G401 (cell line): ENCODE measurements at regions not wholly inside any gene's neighbourhood (a gene's known extent, or its start where the extent isn't known, plus 50 kb on each side); places are given as distances from the start of the nearest gene placed in this dataset.
A peak's percentile ranks its signal among the peaks of the same experiment; 100 is the strongest.
"Not testable (repeated sequence)": the region's sequence is repeated elsewhere in the genome, so short reads cannot be mapped to it uniquely, and the experiment has no call there.

Experiments
- DNase-seq: peaks from one replicate; pipeline ENCODE4 v3.0.0-alpha.2; 2015; ENCODE audit warnings: low spot score
- in situ Hi-C: cut with HindIII; loops from 2 replicates; pipeline ENCODE4 v1.10.0; 2016; ENCODE audit warnings: low sequenced_read_pairs, mixed read lengths

DNA sequence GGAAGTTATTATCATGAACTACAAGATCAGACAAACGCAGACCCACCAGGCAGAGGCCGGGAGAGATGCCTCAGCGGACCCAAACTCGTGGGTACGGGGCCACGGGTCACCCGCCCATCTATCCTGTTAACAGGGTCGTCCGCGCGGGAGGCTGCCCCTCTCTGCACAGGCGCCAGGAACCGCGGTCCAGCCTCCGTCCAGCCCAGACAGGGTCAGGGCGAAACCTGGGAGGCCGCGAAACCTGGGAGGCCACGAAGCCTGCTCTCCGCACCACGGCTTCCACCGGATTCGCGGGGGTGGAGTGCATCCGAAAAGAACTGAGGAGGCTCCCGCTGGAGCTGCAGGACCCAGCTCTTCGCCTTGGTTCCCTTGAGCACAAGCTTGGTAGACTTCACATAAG lies 1760.7 kb upstream of the DEFB115 start:
- in situ Hi-C loops, DNase-seq: not testable (repeated sequence)

DNA sequence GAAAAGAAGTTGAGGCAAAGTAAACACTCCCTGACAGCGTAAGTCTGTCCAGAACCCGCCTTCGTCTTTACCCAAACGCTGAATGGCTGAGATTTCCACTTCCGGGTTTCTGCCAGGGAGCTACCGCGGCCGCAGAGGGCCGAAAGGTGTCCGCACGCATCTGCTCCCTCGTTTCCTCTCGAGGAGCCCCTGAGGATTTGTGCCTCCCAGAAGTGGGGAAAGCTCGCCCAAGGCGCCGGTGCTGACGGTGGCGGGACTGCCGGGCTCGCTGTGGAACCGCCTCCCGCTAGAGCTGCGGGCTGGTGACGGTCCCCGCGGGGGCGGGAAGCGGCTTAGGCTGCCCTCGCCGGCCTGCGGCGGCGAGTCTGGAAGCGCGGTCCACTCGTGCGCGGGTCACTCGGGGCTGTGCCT lies 1760.2 kb upstream of the DEFB115 start:
- DNase-seq = peak; percentile 35
- in situ Hi-C loops = no loop called here

DNA sequence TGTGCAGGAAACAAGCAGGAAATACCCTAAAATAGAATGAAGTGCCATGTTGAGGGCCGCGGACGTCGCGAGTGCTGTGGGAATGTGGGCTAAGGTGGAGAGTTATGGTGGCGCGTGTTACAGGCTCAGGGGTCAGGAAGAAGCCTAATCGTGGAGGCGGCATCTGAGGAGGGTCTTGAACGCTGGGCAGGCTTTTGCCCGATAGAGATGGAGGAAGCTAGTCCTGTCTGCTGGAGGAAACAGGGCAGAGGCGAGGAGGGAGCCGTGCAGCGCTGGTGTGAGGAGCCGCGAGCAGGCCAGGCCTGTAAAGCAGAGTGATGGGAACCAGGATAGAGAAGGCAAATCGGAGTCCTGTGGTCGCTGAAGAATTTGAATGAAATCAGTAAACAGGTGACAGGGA lies 1759.8 kb upstream of the DEFB115 start:
- in situ Hi-C loops = not testable (repeated sequence)

DNA sequence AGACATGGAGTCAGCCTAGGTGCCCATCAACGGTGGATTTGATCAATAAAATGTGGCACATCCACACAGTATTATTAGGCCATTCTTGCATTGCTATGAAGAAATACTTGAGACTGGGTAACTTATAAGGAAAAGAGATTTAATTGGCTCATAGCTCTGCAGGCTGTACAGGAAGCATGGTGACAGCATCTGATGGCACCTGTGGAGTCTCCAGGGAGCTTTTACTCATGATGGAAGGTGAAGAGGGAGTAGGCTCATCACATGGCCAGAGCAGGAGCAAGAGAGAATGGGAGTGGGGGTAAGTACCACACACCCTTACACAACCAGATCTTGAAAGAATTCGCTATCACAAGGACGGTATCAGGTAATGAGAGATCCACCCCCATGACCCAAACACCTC lies 1756.7 kb upstream of the DEFB115 start:
- DNase-seq, in situ Hi-C loops: not testable (repeated sequence)

More for the DNA sequence above, 1759.8 kb upstream of the DEFB115 start:
- not testable (repeated sequence) for DNase-seq

DNA sequence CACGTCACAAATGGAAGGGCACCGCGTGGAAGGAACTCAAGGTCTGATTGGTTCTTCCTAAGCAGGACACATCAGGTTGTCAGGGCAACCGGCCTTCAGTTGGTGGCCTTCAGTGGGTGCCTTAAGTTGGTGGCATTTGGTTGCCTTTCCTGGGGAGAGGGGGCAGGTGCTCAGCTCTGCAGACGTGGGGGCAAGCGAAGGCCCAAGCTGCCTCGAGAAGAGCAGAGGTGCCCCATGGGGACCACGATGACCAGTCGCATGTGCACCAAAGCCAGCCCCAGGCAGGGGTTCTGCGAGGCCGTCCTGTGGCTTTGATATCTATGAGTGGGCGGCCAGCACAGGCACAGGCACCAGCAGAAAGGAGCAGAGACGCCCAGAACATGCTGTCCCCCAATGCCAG lies 1742.8 kb upstream of the DEFB115 start:
- in situ Hi-C loops, DNase-seq: not testable (repeated sequence)

DNA sequence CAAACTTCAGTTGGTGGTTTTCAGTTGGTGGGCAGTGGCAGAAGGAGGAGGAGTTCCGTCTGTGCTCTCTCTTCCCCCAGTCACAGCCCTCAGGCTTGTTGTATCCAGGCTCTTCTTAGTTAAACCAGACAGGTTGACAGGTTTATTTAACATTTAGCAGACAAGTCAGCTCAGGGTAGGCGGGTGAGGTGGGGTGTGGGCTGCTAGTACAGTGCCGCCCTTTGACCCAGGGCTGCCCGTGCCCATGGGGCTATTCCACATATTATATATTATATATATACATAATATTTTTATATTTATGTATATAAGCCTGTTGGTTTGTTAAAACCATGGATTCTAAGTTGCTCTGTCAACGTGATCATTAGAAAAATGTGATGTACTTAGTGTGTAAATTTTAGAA lies 1740.6 kb upstream of the DEFB115 start:
- in situ Hi-C loops, DNase-seq: not testable (repeated sequence)

DNA sequence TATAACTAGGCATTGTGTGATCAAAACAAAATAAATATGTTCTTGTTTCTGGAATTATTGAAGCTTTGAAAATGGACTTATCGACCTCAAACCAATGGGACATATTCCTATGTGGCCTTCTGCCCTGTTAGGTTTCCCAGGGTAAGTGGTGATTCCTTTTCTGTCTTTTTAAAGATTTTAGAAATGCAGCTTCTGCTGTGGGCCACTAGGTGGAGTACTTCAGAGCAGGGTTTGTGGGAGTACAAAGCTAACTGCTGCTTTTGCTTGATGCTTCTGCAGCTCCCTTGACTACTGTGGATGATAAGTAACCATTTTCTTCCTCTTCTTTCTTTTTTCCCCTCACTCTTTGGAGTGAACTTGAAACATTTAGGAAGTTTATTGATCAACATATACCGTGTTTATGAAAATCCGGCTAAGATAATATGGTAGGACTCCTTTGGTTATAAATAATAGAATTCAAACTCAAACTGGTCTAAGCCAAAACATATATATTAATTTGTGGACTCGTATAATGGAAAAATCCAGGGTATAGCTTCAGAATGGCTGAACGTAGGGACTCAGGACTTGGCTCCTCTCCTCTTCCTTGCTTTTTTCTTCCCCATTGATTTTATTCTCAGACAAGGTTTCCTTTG lies 1737.7 kb upstream of the DEFB115 start:
- DNase-seq, in situ Hi-C loops: not testable (repeated sequence)

DNA sequence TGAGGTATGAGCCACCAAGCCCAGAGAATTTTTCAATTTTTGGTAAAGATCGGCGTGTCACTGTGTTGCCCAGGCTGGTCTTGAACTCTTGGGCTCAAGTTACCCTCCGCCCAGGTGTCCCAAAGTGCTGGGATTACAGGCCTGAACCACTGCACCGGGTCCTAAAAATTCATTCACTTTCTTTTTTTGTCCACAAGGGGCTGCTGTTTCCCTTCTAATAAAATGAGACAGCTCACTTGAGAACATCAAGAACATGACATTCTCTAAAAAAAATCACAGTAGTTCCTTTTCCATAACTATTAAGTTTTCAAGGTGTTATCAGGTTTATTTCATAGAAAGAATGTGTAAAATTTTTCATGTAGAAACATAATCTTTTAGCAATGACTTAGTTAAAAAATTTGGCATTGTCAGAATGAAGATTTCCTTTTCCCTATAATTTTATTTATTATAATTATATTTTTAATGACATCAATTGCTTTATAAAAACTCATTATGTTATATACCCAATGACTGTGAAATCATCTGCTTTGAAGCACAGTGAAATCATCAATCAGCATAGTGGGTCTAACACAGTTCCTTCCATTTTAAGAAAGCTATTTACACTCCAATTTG lies 1723.8 kb upstream of the DEFB115 start:
- peak; percentile 1 for DNase-seq
- in situ Hi-C loops = not testable (repeated sequence)

DNA sequence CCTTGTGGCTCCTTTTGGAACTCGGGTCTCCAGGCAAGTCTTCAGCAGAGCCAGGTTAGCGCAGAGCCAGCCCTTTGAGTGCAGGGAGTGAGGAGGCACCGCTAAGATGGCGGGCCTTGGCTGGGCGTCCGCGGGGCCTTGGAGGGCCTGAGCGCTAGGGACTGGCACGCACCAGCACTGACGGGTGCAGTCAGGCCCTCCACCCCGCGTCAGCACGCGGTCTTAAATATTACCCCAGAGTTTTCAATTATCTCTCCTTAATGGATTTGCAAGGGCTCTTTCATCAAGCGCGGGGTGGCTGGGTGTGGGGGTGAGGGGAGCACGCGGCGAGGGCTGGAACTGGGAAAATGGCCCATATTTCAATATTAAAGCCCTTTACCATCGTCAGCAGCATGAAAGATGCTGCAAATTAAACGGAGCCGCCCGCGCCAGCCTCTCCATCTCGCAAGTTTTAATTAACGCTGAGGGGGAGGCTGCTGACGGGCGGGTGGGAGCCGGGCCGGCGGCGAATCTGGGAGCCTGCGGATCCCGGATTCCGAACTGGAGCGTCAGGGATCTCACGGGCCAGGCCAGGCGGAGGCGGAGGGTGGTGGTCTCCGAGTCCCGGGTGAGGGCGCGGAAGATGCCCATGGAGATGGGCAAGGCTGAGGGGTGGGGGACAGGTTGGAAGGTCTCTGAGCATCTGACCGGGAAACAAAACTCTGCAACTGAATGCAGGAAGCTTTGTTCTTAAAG lies 1690.4 kb upstream of the DEFB115 start:
- in situ Hi-C loops, DNase-seq: not testable (repeated sequence)

DNA sequence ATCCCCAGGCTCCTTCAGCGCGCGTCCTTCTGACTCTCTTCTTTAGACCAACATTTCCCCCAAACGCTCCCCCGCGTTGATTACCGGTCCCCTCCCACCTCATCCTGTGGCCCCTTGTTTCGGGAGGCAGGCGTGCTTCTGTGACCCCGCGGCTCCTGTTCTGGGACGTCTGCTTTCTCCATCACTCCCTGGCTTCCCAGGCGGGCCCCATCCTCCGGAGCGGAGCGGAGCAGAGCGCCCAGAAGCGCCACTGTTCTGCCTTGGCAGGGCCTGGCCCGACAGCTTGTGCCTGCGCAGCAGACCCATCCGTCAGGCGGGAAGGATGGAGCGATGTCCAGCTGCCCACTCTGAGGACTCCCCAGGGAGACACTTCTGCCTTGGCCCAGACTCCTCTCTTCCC lies 1689.8 kb upstream of the DEFB115 start:
- in situ Hi-C loops, DNase-seq: not testable (repeated sequence)

DNA sequence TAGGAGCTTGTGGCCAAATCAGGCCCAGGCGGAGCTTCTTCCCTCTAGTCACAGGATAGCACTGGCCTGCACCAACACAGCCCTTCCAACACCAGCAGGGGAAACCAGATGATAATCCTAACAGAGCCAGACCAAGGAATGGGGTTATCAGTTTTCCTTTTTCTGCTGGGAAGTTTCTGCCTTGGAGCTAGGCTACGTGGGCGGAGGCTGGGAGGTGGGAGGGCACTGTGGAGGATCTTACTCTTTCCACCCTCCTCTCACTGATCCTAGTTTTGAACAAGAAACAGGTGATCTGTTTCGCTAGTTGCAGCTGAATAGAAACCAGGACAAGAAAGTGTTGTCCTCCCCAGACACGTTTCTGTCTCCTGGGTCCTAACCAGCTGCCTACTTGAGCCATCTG lies 1687.3 kb upstream of the DEFB115 start:
- DNase-seq, in situ Hi-C loops: not testable (repeated sequence)

DNA sequence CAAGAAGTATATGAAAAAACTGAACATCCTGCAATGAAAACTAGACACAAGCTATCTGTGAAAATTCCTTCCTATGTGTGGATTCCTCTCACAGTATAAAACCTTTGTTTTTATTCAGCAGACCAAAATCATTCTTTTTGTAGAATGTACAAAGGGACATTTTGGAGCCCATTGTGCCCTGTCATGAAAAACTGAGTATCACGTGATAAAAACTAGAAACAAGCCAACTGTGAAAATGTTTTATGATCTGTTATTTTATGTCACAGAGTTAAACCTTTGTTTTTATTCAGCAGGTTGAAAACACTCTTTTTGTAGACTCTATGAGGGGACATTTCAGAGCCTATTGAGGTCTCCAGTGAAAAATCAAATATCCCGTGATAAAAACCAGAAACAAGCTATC lies 1667.9 kb upstream of the DEFB115 start:
- DNase-seq, in situ Hi-C loops: not testable (repeated sequence)

DNA sequence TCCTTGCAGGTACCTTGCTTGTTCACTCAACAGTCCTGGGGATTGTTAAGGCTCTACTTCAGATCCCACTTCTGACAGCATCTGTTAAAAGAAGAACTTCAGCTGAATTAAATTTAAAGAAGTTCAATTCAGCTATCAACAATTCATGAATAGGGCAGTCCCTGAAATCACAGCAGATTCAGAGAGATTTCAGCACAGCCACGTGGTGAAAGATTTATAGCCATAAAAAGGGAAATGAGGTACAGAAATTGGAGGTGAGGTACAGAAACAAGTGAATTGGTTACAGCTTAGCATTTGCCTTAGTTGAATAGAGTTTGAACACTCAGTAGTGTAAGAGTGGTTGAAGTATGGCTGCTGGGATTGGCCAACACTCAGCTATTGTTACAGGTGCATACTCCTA lies 1653.3 kb upstream of the DEFB115 start:
- in situ Hi-C loops, DNase-seq: not testable (repeated sequence)

DNA sequence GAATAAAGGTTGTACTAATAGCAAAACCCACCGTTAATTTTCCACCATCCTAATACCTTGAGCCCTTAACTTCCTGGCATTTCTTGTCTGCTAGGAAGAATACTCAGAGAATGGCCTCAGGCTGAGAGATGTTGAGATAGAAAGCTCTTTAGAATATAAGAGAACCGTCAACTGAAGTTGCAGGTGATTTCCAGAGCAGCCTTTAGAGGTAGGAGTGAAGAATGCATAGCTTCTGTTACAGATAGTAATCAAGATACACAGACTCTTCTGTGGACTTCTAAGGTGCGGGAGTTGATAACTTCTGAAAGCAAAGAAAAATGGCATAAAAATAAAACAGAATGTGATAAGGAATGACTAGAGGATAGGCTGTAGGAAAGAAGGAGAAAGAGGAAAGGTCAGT lies 1651.3 kb upstream of the DEFB115 start:
- DNase-seq, in situ Hi-C loops: not testable (repeated sequence)

DNA sequence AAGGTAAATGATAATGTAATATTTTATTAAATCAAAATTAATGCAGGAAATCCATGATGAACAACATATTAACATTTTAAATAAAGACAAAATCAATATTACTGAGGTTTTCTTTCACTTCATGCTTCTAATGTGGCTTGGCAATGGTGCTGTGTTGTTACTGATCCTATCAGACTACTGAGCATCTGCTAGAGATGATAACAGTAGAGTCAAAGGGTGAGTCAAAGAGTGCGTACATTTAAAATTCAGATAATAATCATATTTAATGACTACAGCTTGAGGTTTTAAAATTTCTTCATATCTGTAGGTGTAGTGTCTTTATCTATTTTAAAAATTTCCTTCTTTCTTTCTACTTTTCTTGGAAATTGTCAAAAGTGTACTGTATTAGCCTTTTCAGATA lies 1628.1 kb upstream of the DEFB115 start:
- in situ Hi-C loops, DNase-seq: not testable (repeated sequence)
